ENCODE measurements at regions not wholly inside any gene's neighbourhood (a gene's known extent, or its start where the extent isn't known, plus 50 kb on each side); places are given as distances from the start of the nearest gene placed in this dataset.

- TF ChIP-seq, protein P1, sequence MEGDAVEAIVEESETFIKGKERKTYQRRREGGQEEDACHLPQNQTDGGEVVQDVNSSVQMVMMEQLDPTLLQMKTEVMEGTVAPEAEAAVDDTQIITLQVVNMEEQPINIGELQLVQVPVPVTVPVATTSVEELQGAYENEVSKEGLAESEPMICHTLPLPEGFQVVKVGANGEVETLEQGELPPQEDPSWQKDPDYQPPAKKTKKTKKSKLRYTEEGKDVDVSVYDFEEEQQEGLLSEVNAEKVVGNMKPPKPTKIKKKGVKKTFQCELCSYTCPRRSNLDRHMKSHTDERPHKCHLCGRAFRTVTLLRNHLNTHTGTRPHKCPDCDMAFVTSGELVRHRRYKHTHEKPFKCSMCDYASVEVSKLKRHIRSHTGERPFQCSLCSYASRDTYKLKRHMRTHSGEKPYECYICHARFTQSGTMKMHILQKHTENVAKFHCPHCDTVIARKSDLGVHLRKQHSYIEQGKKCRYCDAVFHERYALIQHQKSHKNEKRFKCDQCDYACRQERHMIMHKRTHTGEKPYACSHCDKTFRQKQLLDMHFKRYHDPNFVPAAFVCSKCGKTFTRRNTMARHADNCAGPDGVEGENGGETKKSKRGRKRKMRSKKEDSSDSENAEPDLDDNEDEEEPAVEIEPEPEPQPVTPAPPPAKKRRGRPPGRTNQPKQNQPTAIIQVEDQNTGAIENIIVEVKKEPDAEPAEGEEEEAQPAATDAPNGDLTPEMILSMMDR (IDR thresholded peaks at IDR 0.05), result no peak
- TF ChIP-seq POLR2AphosphoS5 (IDR thresholded peaks at IDR 0.05), result no peak
- TF ChIP-seq POLR2A (IDR thresholded peaks at IDR 0.05), result no peak
- TF ChIP-seq EP300 (IDR thresholded peaks at IDR 0.05), result no peak
Measured at GRCh38 chr1:43039228-43040055, 80.8 kb upstream of the SLC2A1 start.
